GM12878 (cell line): ENCODE measurements at regions not wholly inside any gene's neighbourhood (a gene's known extent, or its start where the extent isn't known, plus 50 kb on each side); places are given as distances from the start of the nearest gene placed in this dataset.

Experiments used
- BCLAF1 ChIP-seq: fragments of 450-650 bp; IDR thresholded peaks from 2 replicates; pipeline ENCODE4 v1.6.1; 2017; ENCODE audit warnings: antibody characterized with exemption, mild to moderate bottlenecking, moderate library complexity
- CHD2 ChIP-seq: IDR thresholded peaks from 2 replicates; pipeline ENCODE4 v1.6.1; 2011; ENCODE audit warnings: low read depth, low read length, improper control_type of control experiment, borderline replicate concordance
- CTCF ChIP-seq, 3 experiments: IDR thresholded peaks in 2 of 3; conservative IDR thresholded peaks in 1 of 3; 2 replicates each; pipeline ENCODE4 v1.5.1; 2011; ENCODE audit warnings: low read depth in 3 of 3, low read length in 3 of 3, mild to moderate bottlenecking in 3 of 3, control low read depth in 2 of 3, moderate library complexity in 2 of 3, inconsistent platforms in 1 of 3, mixed read lengths in 1 of 3; ENCODE audit not compliant: control insufficient read depth in 2 of 3, insufficient read depth in 1 of 3; ENCODE audit errors: extremely low read depth in 1 of 3
- FOS ChIP-seq: IDR thresholded peaks from 3 replicates; pipeline ENCODE4 v1.6.1; 2011; ENCODE audit warnings: borderline replicate concordance; ENCODE audit not compliant: insufficient read length; ENCODE audit errors: extremely low read depth
- LARP7 ChIP-seq: fragments of 450-650 bp; IDR thresholded peaks from 2 replicates; pipeline ENCODE4 v1.6.1; 2017; ENCODE audit warnings: mild to moderate bottlenecking
- MAX ChIP-seq: IDR thresholded peaks from 2 replicates; pipeline ENCODE4 v1.6.1; 2012; ENCODE audit warnings: low read depth, low read length, improper control_type of control experiment
- MXI1 ChIP-seq: fragments of 150-350 bp; IDR thresholded peaks from 2 replicates; pipeline ENCODE4 v1.6.1; 2011; ENCODE audit warnings: low read depth, mild to moderate bottlenecking, inconsistent platforms, low read length, improper control_type of control experiment
- POLR2A ChIP-seq: IDR thresholded peaks from 2 replicates; pipeline ENCODE4 v1.6.1; 2011; ENCODE audit warnings: low read depth, mild to moderate bottlenecking, low read length
- REST ChIP-seq: IDR thresholded peaks from 2 replicates; pipeline ENCODE4 v1.6.1; 2012; ENCODE audit warnings: mild to moderate bottlenecking, low read depth, low read length
- TCF7 ChIP-seq: IDR thresholded peaks from 2 replicates; pipeline ENCODE4 v1.6.1; 2014; ENCODE audit warnings: antibody characterized with exemption, borderline replicate concordance
- ZZZ3 ChIP-seq: IDR thresholded peaks from 2 replicates; pipeline ENCODE4 v1.6.1; 2011; ENCODE audit warnings: low read depth; ENCODE audit not compliant: control insufficient read depth, insufficient read length

GRCh38 chr2:65604246-65604645 is 171.8 kb upstream of the SPRED2 start:
- TF ChIP-seq CTCF (IDR thresholded peaks at IDR 0.05 in 2 of 3, conservative IDR thresholded peaks at IDR 0.05 in 1 of 3; ENCODE audit: control insufficient read depth in 2 of 3, extremely low read depth in 1 of 3, insufficient read depth in 1 of 3, low read depth in 3 of 3, low read length in 3 of 3) (no peak), TCF7 (no peak), POLR2A (no peak), MAX (no peak), LARP7 (no peak), FOS (no peak), ZZZ3 (no peak), MXI1 (no peak), CHD2 (no peak), REST (no peak), BCLAF1 (no peak)
